Femur (tissue), 1 donor: ENCODE measurements at regions not wholly inside any gene's neighbourhood (a gene's known extent, or its start where the extent isn't known, plus 50 kb on each side); places are given as distances from the start of the nearest gene placed in this dataset.
A peak's percentile ranks its signal among the peaks of the same experiment; 100 is the strongest.
"Not testable (repeated sequence)": the region's sequence is repeated elsewhere in the genome, so short reads cannot be mapped to it uniquely, and the experiment has no call there.

Experiments
- DNase-seq: peaks from one replicate; pipeline ENCODE4 v3.0.0-alpha.2; 2017

DNA sequence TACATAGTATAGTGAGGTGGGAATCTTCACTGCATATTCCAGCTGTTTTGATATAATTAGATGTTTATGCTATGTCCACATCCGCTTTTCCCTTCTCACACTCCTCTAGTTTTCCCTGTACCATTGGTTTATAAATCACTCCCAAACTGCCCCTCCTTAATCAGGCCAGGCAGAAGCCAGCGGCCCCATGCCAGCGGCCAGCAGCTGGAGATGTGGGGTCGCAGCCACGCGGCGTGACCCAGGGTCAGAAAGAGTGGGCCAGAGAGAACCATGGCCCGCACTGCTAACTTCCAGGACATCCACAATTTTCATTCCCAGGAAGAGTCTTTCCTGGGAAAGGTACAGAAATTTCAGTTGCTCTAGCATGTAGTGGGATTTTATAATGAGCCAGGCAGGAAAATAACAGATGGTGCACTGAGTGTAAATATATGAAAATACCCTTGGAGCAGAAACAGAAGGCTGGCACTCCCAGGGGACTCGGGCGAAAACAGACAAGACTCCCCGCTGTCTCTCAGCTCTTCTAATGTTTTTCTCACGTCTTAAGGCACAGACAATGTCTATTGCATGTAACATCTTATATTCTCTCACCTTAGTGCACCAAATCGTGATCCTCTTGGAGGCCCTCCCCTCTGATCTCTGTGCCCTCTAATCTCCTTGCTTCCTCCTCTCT is 145.9 kb upstream of the ZFP42 start:
- DNase-seq = no peak

DNA sequence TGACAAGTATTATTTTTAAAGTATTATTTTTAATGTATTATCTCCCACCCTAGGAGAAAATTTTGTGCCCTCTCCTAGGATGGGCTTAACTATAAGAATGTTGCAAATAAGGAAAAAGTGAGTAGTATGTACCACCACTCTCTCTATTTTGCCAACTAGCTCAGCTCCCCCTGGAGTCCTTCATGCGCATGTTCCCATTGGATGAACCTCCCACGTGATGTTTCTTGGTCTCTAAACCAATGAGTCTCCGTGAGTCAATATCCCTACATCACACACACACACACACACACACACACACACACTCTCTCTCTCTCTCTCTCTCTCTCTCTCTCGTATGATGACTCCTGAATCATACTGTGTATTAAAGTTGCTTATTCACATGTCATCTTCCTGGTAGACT is 129.7 kb upstream of the ZFP42 start:
- DNase-seq = no peak

- no peak for DNase-seq
These were observed 112.5 kb upstream of the ZFP42 start for GRCh38 chr4:187883049-187883448.

- DNase-seq = no peak
These were observed 111.6 kb upstream of the ZFP42 start for GRCh38 chr4:187883836-187884475.

DNA sequence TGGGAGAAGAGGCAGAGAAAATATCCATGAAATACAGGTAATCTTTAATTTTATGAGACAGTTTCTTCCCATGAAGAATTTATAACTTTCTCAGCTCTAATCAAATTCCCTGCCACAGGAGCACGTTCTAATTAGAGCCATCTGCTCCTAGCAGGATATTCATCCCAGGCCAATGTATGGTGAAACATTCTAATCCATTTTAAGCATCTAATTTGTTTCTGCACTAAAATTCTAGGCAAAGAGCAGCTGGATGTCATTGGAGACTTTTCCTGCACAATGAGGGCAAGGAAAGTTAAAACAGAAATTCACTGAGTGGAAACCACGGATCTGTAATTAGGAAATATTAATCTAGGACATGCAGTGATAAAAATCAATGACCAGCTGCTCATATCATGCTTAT is 107.7 kb upstream of the ZFP42 start:
- DNase-seq = no peak

DNA sequence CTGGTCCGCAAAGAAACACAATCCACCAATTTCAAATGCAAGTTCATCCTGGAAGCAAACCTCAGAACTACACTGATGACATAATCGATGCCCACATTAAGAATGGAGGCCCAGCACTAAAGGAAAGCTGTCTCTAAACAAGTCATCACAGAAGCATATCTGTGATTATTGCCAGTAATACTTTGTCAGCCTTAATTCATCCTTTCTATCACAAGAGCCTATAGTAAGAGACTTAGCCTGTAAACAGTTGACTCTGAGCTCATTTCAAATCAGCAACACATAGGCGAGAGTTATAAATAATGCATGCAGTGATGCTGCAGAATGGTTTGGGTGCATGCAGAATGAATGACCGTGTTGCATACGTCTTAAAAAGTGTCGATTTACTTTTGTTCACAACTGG is 105.9 kb upstream of the ZFP42 start:
- no peak for DNase-seq

DNA sequence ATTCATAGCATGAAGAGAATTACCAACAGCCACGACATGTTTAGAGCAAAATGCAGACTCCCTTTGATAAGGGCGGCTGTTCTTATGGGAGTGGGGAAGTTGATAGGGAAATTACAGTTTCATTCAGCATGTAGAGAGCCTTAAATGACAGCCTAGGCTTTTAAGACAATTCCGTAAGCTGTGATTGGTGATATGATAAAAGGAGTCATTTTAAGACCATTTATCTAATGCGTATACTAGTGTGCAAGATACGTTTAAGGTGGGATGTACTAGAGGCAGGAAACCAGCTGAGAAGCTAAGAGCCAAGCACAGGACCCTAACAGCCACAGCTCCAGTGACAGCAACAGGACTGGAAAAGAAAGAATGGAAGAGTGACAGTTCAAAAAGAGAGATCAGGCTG is 102.2 kb upstream of the ZFP42 start:
- DNase-seq = no peak

- no peak for DNase-seq
These were observed 92.5 kb upstream of the ZFP42 start for GRCh38 chr4:187903106-187903505.

DNA sequence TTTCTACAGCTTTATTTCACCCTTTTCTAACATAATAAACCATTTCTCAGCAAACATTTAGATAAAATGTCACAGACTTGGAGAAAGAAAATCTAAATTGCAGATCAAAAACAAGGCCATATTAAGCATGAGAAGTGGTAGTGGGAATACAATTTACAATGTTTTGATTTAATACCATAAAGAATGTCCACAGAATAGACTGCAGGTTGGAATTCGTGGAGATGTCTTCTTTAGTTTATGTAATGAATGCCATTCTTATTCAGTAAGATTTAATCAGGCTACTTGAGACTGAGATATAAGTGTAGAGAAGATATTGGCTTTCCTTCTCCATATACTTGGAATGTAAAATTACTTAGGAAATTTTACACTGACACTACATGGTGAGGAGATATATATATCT is 91.9 kb upstream of the ZFP42 start:
- no peak for DNase-seq

GRCh38 chr4:187908079-187908561 is 87.5 kb upstream of the ZFP42 start:
- peak; percentile 71 for DNase-seq

- DNase-seq = no peak
These were observed 86.8 kb upstream of the ZFP42 start for GRCh38 chr4:187908731-187909130.

DNA sequence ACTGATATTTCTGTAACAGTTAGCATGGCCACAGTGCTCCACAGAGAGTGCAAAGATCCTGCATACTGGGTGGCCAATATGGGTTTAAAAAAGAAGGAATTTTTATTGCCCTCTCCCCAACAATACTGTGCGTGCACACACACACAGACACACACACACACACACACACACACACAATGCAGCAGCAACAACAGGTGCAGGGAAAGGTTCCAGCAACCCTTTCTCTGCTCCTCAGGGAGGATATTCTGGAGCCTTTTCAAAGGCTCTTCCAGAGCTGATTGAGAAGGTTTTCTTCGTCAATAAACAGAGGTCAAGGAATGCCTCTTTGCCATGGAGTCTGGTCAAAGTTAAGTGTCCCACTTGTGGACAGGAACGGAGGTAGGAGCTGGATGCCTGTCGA is 84.8 kb upstream of the ZFP42 start:
- no peak for DNase-seq

GRCh38 chr4:187915406-187915805 is 80.2 kb upstream of the ZFP42 start:
- DNase-seq = not testable (repeated sequence)

GRCh38 chr4:187919966-187920365 is 75.6 kb upstream of the ZFP42 start:
- DNase-seq = no peak

- no peak for DNase-seq
These were observed 73.5 kb upstream of the ZFP42 start for GRCh38 chr4:187921946-187922623.

DNA sequence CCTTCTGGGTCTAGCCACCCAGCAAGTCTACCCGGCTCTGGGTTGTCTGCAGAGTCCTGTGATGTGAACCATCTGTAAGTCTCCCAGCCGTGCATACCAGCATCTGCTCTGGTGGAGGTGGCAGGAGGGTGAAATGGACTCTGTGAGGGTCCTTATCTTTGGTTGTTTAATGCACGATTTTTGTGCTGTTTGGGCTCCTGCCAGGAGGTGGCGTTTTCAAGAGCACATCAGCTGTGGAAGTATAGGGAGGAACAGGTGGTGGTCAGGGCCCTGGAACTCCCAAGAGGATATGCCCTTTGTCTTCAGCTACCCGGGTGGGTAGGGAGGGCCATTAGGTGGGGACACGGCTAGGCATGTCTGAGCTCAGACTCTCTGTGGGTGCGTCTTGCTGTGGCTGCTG is 66.5 kb upstream of the ZFP42 start:
- no peak for DNase-seq

- DNase-seq = no peak
These were observed 60.8 kb upstream of the ZFP42 start for GRCh38 chr4:187934766-187935165.

DNA sequence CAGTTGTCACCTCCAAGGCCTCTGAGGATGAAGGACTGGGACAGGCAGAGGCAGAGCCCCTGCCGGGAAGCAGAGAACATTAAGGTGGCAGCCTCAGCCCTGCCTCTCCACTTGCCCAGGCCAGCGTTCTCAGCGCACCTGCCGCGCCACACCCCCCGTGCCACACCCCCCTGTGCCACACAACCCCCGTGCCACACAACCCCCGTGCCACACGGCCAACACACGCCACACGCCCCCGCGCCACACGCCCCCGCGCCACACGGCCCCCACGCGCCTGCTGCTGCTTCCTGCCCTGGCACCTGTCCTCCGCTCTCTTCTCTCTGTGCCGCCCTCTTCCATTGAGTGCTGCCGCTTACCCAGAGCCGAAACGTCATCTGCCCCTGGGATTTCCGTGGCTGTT is 58.0 kb upstream of the ZFP42 start:
- DNase-seq = no peak

- DNase-seq = no peak
These were observed 55.3 kb upstream of the ZFP42 start for GRCh38 chr4:187940299-187940698.

- no peak for DNase-seq
These were observed 52.6 kb upstream of the ZFP42 start for GRCh38 chr4:187942968-187943367.

DNA sequence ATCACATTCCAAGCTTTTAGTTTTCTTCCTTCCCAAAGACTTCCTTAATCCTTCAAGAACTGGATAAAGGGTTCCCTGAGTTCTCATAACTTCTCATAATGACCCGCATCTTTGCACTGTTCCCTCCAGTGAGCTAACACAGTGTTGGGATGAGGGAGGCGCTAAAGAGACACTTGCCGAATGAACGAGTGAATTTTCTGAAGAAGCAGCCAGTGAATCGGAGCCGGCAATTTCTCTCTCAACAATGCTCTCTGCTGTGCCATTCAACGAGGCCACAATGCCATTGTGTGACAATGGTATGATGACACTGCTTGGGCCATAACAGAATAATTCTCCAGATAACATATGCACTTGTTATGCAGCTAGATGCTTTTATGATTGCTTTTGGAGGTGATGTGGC is 51.4 kb upstream of the ZFP42 start:
- DNase-seq = no peak
